Cardiac muscle cell (in vitro differentiated cells and primary cell): ENCODE measurements at regions not wholly inside any gene's neighbourhood (a gene's known extent, or its start where the extent isn't known, plus 50 kb on each side); places are given as distances from the start of the nearest gene placed in this dataset.

Experiments used
- DNase-seq, 2 donors: peaks; one replicate each; pipeline versions ENCODE4 v3.0.0 to v3.0.0-alpha.2; 2010 to 2017; ENCODE audit warnings: low read depth in 1 of 2, low spot score in 1 of 2
- H3K27ac ChIP-seq: fragments of 200-600 bp; sonication (generic); 2 replicates; pipeline ENCODE4 v1.5.1; 2016
- H3K27me3 ChIP-seq: fragments of 200-600 bp; sonication (generic); 2 replicates; pipeline ENCODE4 v1.6.0; 2016; ENCODE audit warnings: control low read depth
- H3K36me3 ChIP-seq: fragments of 200-600 bp; sonication (generic); 2 replicates; pipeline ENCODE4 v1.5.1; 2016; ENCODE audit warnings: control low read depth
- H3K4me1 ChIP-seq: fragments of 200-600 bp; sonication (generic); 2 replicates; pipeline ENCODE4 v1.8.1; 2017; ENCODE audit warnings: low read depth, mild to moderate bottlenecking, mixed run types
- H3K4me3 ChIP-seq: fragments of 200-600 bp; sonication (generic); 2 replicates; pipeline ENCODE4 v1.5.1; 2016; ENCODE audit warnings: mild to moderate bottlenecking
- H3K9me3 ChIP-seq: fragments of 200-600 bp; sonication (generic); 2 replicates; pipeline ENCODE4 v1.5.1; 2017; ENCODE audit warnings: low read depth, mild to moderate bottlenecking, control low read depth
- CTCF ChIP-seq: IDR thresholded peaks from 2 replicates; pipeline ENCODE4 v1.5.1; 2012; ENCODE audit warnings: low read depth, mild to moderate bottlenecking, low read length

DNA sequence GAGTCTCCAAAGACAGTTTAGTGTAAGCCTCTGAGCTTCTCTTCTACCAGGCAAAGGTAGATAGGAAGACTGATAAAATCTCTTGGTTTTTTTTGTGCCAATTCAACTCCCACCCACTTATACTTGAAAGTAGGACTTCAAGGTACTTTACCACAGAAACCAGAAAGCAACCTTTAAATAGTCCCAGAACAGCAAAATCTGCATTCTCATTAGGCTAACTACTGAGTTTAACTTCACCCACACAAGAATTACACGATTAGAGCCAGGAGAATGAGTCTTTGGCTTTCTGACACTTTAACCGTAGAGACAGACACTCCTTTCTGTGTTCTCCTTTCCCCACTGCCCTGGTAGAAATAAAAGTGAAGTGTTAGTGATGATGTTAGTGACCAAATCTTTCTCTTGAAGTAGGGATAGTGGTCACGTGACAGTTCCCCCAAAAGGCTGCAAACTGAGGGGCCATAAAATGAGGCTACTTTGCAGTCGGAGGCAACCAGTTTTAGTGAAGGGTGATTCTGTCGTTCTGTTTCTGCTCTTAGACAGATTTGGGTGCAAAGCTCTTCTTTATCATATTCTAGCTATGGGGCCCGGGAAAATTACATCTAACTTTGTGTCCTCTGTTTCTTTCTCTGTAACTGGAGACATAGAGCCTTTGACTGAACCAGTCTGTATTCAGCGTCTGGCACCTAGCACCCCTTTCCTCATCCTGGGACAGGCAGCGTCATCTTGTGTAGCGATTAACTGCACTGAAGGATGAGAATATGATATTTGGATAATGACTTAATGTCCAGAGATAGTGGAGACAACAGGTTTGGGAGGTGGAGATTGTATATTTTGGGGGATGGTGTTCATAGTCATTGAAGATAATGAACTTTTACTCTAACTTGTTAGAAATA lies 206.4 kb upstream of the CITED2 start:
- DNase-seq = no peak

GRCh38 chr6:139577763-139578604 lies 203.5 kb upstream of the CITED2 start:
- H3K9me3 ChIP-seq = no peaks in the 10 kb centered on the region
- H3K27me3 ChIP-seq = no peaks in the 10 kb centered on the region
- no peak for TF ChIP-seq CTCF
- DNase-seq = peak in 1 of 2 donors; percentile 55
- peak overlapping the region; percentile 22 for H3K27ac ChIP-seq
- H3K4me1 ChIP-seq = peaks cover 14% of the 10 kb centered on the region
- no peaks in the 10 kb centered on the region for H3K36me3 ChIP-seq
- no peak overlapping the region for H3K4me3 ChIP-seq

More for the DNA sequence above, 206.4 kb upstream of the CITED2 start:
- H3K27ac ChIP-seq = no peak overlapping the region
- peaks cover 14% of the 10 kb centered on the region for H3K4me1 ChIP-seq
- H3K4me3 ChIP-seq = no peak overlapping the region
- no peak for TF ChIP-seq CTCF
- H3K27me3 ChIP-seq = no peaks in the 10 kb centered on the region
- no peaks in the 10 kb centered on the region for H3K36me3 ChIP-seq
- no peaks in the 10 kb centered on the region for H3K9me3 ChIP-seq

GRCh38 chr6:139577124-139577762 lies 202.8 kb upstream of the CITED2 start:
- DNase-seq = no peak
- Histone ChIP-seq H3K27me3 (no peaks in the 10 kb centered on the region), H3K4me1 (peaks cover 10% of the 10 kb centered on the region), H3K9me3 (no peaks in the 10 kb centered on the region), H3K27ac (peak overlapping the region; percentile 22), H3K4me3 (no peak overlapping the region), H3K36me3 (no peaks in the 10 kb centered on the region)
- no peak for TF ChIP-seq CTCF

GRCh38 chr6:139572001-139572400 lies 197.6 kb upstream of the CITED2 start:
- Histone ChIP-seq H3K27me3 (no peaks in the 10 kb centered on the region), H3K4me1 (peaks cover 7% of the 10 kb centered on the region), H3K9me3 (no peaks in the 10 kb centered on the region), H3K27ac (no peak overlapping the region), H3K4me3 (no peak overlapping the region), H3K36me3 (no peaks in the 10 kb centered on the region)
- no peak for TF ChIP-seq CTCF
- no peak for DNase-seq

- Histone ChIP-seq H3K9me3 (no peaks in the 10 kb centered on the region), H3K27me3 (no peaks in the 10 kb centered on the region), H3K36me3 (no peaks in the 10 kb centered on the region), H3K27ac (no peak overlapping the region), H3K4me1 (peaks cover 7% of the 10 kb centered on the region), H3K4me3 (no peak overlapping the region)
- TF ChIP-seq CTCF = no peak
- DNase-seq = no peak
Measured at GRCh38 chr6:139570166-139570565, 195.7 kb upstream of the CITED2 start.
